Panc1 (cell line): ENCODE measurements at regions not wholly inside any gene's neighbourhood (a gene's known extent, or its start where the extent isn't known, plus 50 kb on each side); places are given as distances from the start of the nearest gene placed in this dataset.

ENCODE experiments used
- POLR2AphosphoS5 ChIP-seq: IDR thresholded peaks from 2 replicates; pipeline ENCODE4 v1.6.1; 2012; ENCODE audit warnings: mild to moderate bottlenecking, low read depth, low read length, moderate library complexity
- SIN3A ChIP-seq: IDR thresholded peaks from 2 replicates; pipeline ENCODE4 v1.6.1; 2012; ENCODE audit warnings: low read depth, mild to moderate bottlenecking, low read length, moderate library complexity, borderline replicate concordance; ENCODE audit not compliant: insufficient read depth
- TF ChIP-seq, protein P1 (sequence below): fragments of 450-650 bp; IDR thresholded peaks from 2 replicates; pipeline ENCODE4 v1.5.1; 2017; ENCODE audit warnings: mild to moderate bottlenecking

DNA sequence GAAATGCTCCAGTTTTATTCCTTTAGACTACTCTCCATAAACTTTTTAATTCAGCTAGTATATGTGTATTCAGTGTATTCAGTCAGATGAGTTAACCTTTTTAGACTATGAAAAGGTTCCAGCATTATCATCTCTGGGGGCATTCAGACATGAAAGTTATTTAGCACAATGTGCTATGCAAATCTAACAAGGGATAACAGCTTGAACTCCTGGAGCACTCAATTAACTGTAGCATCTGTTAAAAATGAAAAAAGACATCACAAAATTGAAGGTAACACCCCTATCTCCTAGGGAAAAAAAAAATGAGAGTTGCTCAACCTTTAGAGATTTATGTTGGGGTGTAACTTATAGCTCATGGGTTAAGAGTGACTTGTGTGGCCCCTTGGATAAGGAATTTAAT is 211.5 kb downstream of the PHLDA1 start:
- TF ChIP-seq, protein P1, sequence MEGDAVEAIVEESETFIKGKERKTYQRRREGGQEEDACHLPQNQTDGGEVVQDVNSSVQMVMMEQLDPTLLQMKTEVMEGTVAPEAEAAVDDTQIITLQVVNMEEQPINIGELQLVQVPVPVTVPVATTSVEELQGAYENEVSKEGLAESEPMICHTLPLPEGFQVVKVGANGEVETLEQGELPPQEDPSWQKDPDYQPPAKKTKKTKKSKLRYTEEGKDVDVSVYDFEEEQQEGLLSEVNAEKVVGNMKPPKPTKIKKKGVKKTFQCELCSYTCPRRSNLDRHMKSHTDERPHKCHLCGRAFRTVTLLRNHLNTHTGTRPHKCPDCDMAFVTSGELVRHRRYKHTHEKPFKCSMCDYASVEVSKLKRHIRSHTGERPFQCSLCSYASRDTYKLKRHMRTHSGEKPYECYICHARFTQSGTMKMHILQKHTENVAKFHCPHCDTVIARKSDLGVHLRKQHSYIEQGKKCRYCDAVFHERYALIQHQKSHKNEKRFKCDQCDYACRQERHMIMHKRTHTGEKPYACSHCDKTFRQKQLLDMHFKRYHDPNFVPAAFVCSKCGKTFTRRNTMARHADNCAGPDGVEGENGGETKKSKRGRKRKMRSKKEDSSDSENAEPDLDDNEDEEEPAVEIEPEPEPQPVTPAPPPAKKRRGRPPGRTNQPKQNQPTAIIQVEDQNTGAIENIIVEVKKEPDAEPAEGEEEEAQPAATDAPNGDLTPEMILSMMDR, result no peak
- TF ChIP-seq SIN3A (no peak), POLR2AphosphoS5 (no peak)
